ENCODE measurements at regions not wholly inside any gene's neighbourhood (a gene's known extent, or its start where the extent isn't known, plus 50 kb on each side); places are given as distances from the start of the nearest gene placed in this dataset.
"Not testable (repeated sequence)": the region's sequence is repeated elsewhere in the genome, so short reads cannot be mapped to it uniquely, and the experiment has no call there.

GRCh38 chrX:89756466-89756865 lies 165.2 kb upstream of the TGIF2LX start:
- TF ChIP-seq, protein P1, sequence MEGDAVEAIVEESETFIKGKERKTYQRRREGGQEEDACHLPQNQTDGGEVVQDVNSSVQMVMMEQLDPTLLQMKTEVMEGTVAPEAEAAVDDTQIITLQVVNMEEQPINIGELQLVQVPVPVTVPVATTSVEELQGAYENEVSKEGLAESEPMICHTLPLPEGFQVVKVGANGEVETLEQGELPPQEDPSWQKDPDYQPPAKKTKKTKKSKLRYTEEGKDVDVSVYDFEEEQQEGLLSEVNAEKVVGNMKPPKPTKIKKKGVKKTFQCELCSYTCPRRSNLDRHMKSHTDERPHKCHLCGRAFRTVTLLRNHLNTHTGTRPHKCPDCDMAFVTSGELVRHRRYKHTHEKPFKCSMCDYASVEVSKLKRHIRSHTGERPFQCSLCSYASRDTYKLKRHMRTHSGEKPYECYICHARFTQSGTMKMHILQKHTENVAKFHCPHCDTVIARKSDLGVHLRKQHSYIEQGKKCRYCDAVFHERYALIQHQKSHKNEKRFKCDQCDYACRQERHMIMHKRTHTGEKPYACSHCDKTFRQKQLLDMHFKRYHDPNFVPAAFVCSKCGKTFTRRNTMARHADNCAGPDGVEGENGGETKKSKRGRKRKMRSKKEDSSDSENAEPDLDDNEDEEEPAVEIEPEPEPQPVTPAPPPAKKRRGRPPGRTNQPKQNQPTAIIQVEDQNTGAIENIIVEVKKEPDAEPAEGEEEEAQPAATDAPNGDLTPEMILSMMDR (IDR thresholded peaks at IDR 0.05), result not testable (repeated sequence)
- TF ChIP-seq POLR2AphosphoS5 (IDR thresholded peaks at IDR 0.05; ENCODE audit: low read depth, low read length), result not testable (repeated sequence)
- TF ChIP-seq, protein P2, sequence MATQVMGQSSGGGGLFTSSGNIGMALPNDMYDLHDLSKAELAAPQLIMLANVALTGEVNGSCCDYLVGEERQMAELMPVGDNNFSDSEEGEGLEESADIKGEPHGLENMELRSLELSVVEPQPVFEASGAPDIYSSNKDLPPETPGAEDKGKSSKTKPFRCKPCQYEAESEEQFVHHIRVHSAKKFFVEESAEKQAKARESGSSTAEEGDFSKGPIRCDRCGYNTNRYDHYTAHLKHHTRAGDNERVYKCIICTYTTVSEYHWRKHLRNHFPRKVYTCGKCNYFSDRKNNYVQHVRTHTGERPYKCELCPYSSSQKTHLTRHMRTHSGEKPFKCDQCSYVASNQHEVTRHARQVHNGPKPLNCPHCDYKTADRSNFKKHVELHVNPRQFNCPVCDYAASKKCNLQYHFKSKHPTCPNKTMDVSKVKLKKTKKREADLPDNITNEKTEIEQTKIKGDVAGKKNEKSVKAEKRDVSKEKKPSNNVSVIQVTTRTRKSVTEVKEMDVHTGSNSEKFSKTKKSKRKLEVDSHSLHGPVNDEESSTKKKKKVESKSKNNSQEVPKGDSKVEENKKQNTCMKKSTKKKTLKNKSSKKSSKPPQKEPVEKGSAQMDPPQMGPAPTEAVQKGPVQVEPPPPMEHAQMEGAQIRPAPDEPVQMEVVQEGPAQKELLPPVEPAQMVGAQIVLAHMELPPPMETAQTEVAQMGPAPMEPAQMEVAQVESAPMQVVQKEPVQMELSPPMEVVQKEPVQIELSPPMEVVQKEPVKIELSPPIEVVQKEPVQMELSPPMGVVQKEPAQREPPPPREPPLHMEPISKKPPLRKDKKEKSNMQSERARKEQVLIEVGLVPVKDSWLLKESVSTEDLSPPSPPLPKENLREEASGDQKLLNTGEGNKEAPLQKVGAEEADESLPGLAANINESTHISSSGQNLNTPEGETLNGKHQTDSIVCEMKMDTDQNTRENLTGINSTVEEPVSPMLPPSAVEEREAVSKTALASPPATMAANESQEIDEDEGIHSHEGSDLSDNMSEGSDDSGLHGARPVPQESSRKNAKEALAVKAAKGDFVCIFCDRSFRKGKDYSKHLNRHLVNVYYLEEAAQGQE (IDR thresholded peaks at IDR 0.05; ENCODE audit: insufficient read depth in 1 of 2, low read depth in 2 of 2, low read length in 1 of 2), result not testable (repeated sequence)
